Upper lobe of right lung (tissue), 1 donor: ENCODE measurements at regions not wholly inside any gene's neighbourhood (a gene's known extent, or its start where the extent isn't known, plus 50 kb on each side); places are given as distances from the start of the nearest gene placed in this dataset.
A peak's percentile ranks its signal among the peaks of the same experiment; 100 is the strongest.

Experiments
- ATAC-seq: fragments of 200-7000 bp; cut with Tn5 transposase; one replicate; pipeline ENCODE4 v1.9.1; 2020; ENCODE audit warnings: mild to moderate bottlenecking, moderate library complexity
- DNase-seq: peaks from one replicate; pipeline ENCODE4 v3.0.0-alpha.2; 2020
- H3K27ac ChIP-seq: fragments of 200-600 bp; one replicate; pipeline ENCODE4 v1.8.0; 2022
- H3K27me3 ChIP-seq: fragments of 200-600 bp; one replicate; pipeline ENCODE4 v1.8.0; 2022; ENCODE audit warnings: mild to moderate bottlenecking
- H3K36me3 ChIP-seq: fragments of 200-600 bp; one replicate; pipeline ENCODE4 v1.8.0; 2022
- H3K4me1 ChIP-seq: fragments of 200-600 bp; one replicate; pipeline ENCODE4 v1.8.0; 2022
- H3K4me3 ChIP-seq: fragments of 200-600 bp; one replicate; pipeline ENCODE4 v1.8.0; 2022; ENCODE audit warnings: mild to moderate bottlenecking
- H3K9me3 ChIP-seq: fragments of 200-600 bp; one replicate; pipeline ENCODE4 v1.8.0; 2022
- intact Hi-C: fragments of 100-400 bp; cut with DNase I; formaldehyde crosslinking; loops from one replicate; pipeline ENCODE4 v1.11.0; 2022
- TF ChIP-seq, protein P1 (sequence below): fragments of 200-600 bp; IDR thresholded peaks from one replicate; pipeline ENCODE4 v1.8.0; 2022; ENCODE audit warnings: antibody characterized with exemption
- donor health status: DM: no; HTN: yes; CAD: no; lungs with severe emphysema.

GRCh38 chr22:22798716-22799115, 88.9 kb upstream of the IGLL5 start:
- no peaks in the 10 kb centered on the region for H3K4me1 ChIP-seq
- intact Hi-C loops: no loop called here

GRCh38 chr22:22799561-22799960, 88.1 kb upstream of the IGLL5 start:
- Histone ChIP-seq H3K9me3 (no peaks in the 10 kb centered on the region), H3K4me3 (no peak overlapping the region), H3K36me3 (no peaks in the 10 kb centered on the region), H3K4me1 (no peaks in the 10 kb centered on the region), H3K27me3 (no peaks in the 10 kb centered on the region), H3K27ac (no peak overlapping the region)
- intact Hi-C loops: no loop called here
- DNase-seq (no peak), ATAC-seq (no peak)
- TF ChIP-seq, protein P1, sequence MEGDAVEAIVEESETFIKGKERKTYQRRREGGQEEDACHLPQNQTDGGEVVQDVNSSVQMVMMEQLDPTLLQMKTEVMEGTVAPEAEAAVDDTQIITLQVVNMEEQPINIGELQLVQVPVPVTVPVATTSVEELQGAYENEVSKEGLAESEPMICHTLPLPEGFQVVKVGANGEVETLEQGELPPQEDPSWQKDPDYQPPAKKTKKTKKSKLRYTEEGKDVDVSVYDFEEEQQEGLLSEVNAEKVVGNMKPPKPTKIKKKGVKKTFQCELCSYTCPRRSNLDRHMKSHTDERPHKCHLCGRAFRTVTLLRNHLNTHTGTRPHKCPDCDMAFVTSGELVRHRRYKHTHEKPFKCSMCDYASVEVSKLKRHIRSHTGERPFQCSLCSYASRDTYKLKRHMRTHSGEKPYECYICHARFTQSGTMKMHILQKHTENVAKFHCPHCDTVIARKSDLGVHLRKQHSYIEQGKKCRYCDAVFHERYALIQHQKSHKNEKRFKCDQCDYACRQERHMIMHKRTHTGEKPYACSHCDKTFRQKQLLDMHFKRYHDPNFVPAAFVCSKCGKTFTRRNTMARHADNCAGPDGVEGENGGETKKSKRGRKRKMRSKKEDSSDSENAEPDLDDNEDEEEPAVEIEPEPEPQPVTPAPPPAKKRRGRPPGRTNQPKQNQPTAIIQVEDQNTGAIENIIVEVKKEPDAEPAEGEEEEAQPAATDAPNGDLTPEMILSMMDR: no peak

More at GRCh38 chr22:22798716-22799115, 88.9 kb upstream of the IGLL5 start:
- Histone ChIP-seq H3K9me3 (no peaks in the 10 kb centered on the region), H3K27ac (no peak overlapping the region), H3K36me3 (no peaks in the 10 kb centered on the region), H3K4me3 (no peak overlapping the region), H3K27me3 (no peaks in the 10 kb centered on the region)
- TF ChIP-seq, protein P1: no peak
- ATAC-seq (no peak), DNase-seq (no peak)

- Histone ChIP-seq H3K4me3 (no peak overlapping the region), H3K36me3 (no peaks in the 10 kb centered on the region), H3K9me3 (no peaks in the 10 kb centered on the region), H3K27ac (no peak overlapping the region), H3K27me3 (no peaks in the 10 kb centered on the region), H3K4me1 (no peaks in the 10 kb centered on the region)
- TF ChIP-seq, protein P1: no peak
- DNase-seq (no peak), ATAC-seq (no peak)
- intact Hi-C loops: no loop called here
Measured at GRCh38 chr22:22800716-22801115, 86.9 kb upstream of the IGLL5 start.

DNA sequence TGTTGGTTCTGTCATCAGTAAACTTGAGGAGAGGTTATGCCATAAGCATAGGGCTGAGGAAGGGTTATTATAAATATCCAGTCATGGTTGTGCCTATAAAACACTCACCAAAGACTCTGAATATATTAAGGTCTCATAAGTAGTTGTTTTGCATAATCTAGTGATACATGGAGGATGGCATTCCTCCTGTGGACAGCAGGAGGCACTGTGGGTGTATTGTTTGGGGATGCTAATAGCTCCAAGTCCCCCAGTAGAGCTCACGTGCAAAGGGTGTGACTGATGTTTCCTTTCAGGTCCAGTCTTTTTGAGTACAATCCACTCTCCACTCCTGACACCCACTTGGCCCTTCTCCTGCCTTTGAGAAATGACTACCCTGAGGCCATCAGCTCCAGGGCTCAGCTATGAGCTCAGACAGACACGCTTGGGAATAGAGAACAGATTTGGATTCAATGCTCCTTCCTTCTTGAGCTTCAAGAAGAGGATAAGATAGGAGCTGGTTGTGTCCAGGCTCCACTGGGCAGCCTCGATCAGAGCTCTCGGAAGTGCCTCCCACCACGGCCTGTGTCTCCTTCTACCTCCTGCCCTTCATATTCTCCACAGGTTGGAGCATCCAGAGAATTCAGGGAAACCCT, 85.2 kb upstream of the IGLL5 start:
- peaks cover 8% of the 10 kb centered on the region for H3K27me3 ChIP-seq
- no peak overlapping the region for H3K27ac ChIP-seq
- H3K36me3 ChIP-seq: no peaks in the 10 kb centered on the region
- no peaks in the 10 kb centered on the region for H3K4me1 ChIP-seq
- DNase-seq (no peak), ATAC-seq (no peak)
- intact Hi-C loops: no loop called here
- H3K9me3 ChIP-seq: no peaks in the 10 kb centered on the region
- TF ChIP-seq, protein P1: peak; percentile 22
- H3K4me3 ChIP-seq: no peak overlapping the region

- Histone ChIP-seq H3K36me3 (no peaks in the 10 kb centered on the region), H3K27ac (no peak overlapping the region), H3K9me3 (no peaks in the 10 kb centered on the region), H3K27me3 (peaks cover 13% of the 10 kb centered on the region), H3K4me1 (no peaks in the 10 kb centered on the region), H3K4me3 (no peak overlapping the region)
- no peak for ATAC-seq
- intact Hi-C loops: no loop called here
- TF ChIP-seq, protein P1: no peak
- no peak for DNase-seq
Measured at GRCh38 chr22:22803285-22803853, 84.2 kb upstream of the IGLL5 start.
